GM18520 (cell line): ENCODE measurements at regions not wholly inside any gene's neighbourhood (a gene's known extent, or its start where the extent isn't known, plus 50 kb on each side); places are given as distances from the start of the nearest gene placed in this dataset.

ENCODE experiments used
- ATAC-seq: cut with Tn5 transposase; IDR thresholded peaks from one replicate; pipeline ENCODE4 v1.9.1; 2021; ENCODE audit not compliant: unreplicated experiment

- no peak for ATAC-seq
These were observed 914.3 kb upstream of the ARPP21 start for GRCh38 chr3:34724916-34725499.

- no peak for ATAC-seq
These were observed 913.6 kb upstream of the ARPP21 start for GRCh38 chr3:34725774-34726173.

DNA sequence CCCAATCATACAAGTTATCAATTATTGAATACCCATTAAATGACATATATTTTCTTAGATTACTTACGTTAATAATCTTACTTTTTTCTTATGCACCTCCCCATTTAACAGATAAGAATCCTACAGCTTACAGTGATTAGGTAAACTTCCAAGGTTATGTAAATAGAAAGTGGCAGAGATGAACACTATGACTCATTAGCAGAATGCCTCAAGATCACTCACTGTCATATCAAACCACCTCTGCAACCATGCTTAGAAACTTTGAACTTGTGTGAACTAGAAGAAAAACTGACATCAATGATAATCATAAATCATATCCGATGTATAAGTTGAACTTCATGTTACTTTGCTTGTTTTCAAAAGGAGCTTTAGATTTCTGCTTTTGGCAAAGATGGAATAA lies 911.6 kb upstream of the ARPP21 start:
- no peak for ATAC-seq

GRCh38 chr3:34742151-34742550 lies 897.2 kb upstream of the ARPP21 start:
- no peak for ATAC-seq

DNA sequence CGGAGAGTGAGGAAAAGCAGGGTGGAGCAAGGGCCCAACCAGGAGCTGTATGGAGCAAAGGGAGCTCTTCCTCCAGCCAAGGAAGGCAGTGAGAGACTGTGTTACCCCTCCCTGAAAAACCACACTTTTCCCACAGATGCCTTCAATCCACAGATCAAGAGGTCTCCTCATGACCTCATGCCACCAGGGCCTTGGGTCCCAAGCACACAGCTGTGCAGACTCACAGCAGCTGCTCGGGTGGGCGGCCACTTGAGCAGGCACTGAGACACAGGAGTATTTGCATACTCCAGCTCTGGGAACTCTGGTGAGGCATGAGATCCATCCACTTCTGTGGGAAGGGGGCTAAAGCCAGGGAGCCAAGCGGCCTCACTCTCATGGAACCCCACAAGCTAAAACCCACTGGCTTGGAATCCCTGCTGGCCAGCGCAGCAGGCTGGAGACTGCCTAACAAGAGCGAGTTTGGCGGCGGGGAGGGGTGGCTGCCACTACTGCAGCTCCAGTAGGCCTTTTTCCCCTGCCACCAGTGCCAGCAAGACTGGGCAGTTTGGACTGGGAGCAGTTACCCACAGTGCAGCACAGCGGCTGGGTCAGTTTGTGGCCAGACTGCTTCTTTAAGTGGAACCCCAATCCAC lies 880.6 kb upstream of the ARPP21 start:
- ATAC-seq, result no peak

DNA sequence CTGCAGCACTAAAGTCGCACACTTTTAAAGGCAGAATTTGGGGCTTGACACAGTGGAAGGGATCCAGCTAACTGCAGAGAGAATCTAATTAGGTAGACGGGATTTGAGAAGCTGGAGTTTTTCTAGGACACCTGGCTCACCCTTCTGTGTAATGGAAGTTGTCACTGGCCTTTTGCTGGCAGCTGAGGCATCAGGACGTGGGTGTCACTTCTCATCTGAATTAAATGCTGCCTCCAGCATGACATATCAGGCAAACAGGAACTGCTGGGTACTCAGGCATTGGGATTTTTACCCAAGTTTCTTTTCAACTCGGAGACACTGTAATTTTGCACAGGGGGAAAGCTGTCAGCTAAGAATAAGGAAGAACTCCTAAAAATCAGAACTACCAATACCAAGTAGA lies 861.9 kb upstream of the ARPP21 start:
- no peak for ATAC-seq

- no peak for ATAC-seq
These were observed 860.2 kb upstream of the ARPP21 start for GRCh38 chr3:34779092-34779491.

DNA sequence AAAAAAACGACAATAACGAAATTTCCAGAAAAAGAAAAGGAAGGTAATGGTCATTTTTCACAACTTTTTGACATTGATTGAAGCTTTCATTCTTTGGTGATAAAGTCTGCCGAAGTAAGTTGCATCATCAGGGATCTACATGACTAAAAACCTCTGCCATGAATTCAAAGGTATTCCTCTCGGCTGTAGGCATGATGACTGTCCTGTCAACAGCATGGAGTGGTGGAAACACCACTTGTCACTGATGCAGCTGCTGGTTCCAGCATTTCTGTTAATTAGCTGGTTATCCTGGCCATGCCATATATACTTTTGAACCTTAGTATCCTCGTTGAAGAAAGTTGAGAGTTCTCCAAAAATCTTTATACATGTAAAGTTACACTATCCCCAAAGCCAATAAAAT lies 859.0 kb upstream of the ARPP21 start:
- no peak for ATAC-seq

GRCh38 chr3:34780973-34781372 lies 858.4 kb upstream of the ARPP21 start:
- ATAC-seq, result no peak

DNA sequence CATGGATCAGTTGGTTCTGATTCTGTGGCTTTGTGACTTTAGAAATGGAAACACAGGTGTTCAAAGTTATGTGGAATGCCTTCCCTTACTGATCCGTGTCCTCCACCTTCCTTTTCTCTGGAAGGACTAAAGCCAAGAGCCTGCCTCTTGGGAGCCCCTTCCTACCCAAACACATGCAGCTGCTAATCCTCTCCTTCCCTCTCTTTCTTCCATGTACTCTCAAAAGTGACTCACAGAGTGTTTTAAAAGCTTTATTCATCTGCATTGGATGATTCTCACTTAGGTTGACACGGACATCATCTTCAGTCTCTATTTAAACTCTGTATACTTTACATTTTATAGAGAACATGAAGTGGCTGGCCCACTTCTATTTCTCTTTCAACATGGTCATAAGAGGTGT lies 856.5 kb upstream of the ARPP21 start:
- no peak for ATAC-seq

GRCh38 chr3:34783876-34784275 lies 855.4 kb upstream of the ARPP21 start:
- ATAC-seq, result no peak

GRCh38 chr3:34793057-34793456 lies 846.3 kb upstream of the ARPP21 start:
- ATAC-seq, result no peak

DNA sequence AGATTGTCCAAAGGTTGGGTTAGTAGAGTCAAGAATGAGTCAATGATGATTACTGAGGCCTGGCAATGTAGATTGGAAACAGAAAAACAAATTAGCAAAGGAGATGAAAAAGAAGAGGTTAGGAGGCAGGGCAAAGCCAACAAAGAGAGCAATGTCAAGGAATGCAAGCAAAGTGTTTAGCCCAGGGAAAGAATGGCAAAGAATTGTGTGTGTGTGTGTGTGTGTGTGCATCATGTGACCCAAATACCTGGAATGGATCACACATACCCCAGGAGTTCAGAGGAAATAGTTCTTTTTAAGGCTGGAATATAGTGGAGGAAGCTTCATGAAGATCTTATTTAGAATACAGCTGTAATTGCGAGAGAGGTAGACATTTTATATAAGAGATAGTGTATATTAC lies 831.7 kb upstream of the ARPP21 start:
- ATAC-seq, result no peak

- no peak for ATAC-seq
These were observed 831.0 kb upstream of the ARPP21 start for GRCh38 chr3:34808287-34808686.

DNA sequence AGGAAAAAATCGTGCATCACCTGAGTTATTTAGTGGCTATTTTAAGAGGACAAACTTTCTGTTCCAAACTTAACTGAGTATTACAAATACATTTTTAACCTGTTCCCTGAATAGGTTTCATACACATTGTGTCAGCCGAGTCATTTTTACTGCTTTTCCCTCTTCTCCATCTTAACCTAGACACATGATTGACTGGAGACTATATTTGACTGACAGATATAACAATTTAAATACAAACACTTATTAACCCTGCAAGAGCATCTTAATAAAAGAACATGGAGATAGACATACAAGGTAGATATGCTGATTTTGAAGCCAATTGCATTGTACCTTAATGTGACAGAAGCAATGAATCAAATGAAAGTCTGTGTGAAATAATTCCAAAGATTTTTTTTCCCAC lies 810.5 kb upstream of the ARPP21 start:
- ATAC-seq, result no peak

DNA sequence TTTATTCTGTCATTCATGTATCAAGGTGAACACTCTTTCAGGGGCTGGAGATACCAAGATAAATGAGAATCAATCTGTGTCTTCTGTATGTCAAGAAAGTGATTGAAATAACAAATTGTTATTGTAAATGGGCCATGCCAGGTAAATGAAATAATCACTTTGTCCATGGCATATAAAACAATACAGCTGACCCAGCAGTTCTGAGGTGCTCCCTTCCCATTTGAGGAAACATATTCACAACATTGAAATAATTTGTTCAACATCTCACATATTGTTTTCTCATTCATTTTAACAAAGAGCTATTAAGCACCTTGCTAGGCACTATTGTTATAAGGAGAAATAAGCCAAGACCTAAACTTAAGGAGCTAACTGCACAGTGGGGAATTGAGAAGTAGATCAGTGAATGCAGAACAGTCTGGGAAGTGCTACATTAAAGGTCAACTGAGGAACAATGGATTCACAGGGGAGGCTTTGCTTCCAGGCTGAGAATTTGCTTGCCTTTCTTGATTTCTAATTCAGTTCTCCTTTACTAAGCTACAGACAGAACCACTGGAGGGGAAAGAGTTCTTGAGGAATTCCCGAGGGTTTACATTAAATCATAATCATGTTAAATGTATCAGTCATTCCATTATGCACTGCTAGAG lies 806.3 kb upstream of the ARPP21 start:
- no peak for ATAC-seq

- ATAC-seq, result no peak
These were observed 801.2 kb upstream of the ARPP21 start for GRCh38 chr3:34837848-34838741.

DNA sequence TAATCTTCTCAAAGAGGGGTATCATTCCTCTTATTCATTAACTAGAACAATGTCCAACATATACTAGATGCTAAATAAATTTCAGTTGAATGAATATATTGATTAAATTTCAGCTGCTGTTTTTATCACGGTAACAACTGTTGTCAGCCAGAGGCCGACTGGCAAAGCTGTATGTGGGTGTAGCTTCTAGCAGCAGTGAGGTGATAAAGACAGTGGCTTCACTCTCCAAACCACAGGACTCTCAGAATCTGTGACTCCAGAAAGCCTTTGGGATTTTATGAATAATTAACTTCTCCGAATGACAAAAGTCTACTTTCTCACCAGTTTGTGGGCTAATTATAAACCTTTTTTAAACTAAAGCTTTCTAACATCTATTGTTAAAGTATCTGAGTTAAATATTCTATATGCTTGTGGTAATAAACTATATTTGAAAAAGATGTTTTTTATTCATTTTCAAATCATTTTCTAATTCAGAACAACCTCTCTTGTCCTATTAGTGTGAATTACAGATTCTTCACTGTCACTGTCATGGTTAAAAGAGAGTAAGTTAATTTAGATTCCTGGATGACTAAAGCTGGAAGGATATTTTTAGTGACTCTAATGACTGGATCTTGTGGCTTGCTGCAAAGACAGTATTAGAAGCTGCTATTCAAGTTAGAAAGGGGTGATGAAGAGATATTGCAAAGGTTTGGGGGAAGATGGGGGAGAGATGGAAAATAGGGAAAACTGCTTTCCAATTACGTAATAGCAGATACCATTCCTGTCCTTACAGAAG lies 796.4 kb upstream of the ARPP21 start:
- ATAC-seq, result no peak

DNA sequence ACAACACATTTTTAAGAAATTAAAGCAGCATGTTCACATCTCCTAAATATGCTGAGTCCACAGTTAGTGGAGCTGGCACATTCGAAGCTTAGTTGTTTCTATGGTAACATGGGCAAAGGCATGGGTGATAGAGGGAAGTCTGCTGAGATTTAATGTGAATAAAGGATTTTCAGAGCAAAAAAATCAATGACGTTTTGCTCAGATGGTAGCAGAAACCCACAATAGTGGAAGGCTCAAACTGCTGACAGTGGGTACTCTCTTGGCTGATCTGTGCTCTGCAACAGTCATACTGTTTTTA lies 795.1 kb upstream of the ARPP21 start:
- no peak for ATAC-seq

DNA sequence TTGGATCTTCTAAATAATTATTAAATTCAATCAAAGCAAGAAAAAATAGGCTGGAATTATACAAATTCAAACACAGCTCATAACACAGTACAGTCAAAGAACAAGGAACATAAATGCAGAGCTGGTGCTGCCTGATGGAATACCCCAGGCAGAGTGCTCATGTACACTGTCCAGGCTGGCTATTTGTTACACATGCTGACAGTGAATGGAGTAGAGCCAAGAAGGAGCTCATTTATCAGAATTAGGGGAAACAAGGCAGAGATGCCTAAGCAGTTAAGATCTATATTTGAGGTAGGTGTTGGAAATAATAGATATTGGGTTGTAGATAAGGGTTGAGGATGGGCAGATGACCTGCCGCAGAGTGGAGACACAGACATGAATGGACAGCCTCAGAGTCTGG lies 788.2 kb upstream of the ARPP21 start:
- ATAC-seq, result no peak

GRCh38 chr3:34852844-34853439 lies 786.4 kb upstream of the ARPP21 start:
- no peak for ATAC-seq
